Motor neuron (in vitro differentiated cells): ENCODE measurements at regions not wholly inside any gene's neighbourhood (a gene's known extent, or its start where the extent isn't known, plus 50 kb on each side); places are given as distances from the start of the nearest gene placed in this dataset.
A peak's percentile ranks its signal among the peaks of the same experiment; 100 is the strongest.

Experiments used
- ATAC-seq, 8 experiments: fragments of 200-7000 bp; cut with Tn5 transposase; replicated peaks in 6 of 8; 2 replicates each; pipeline ENCODE4 v1.8.0; 2021; ENCODE audit warnings: mild to moderate bottlenecking in 8 of 8, moderate library complexity in 8 of 8
- H3K27ac ChIP-seq, 2 donors: fragments of 250-450 bp; sonication (Bioruptor Pico); 2 replicates each; pipeline ENCODE4 v1.9.0; 2021; ENCODE audit warnings: antibody characterized with exemption in 2 of 2, mild to moderate bottlenecking in 2 of 2, moderate library complexity in 1 of 2
- H3K4me1 ChIP-seq, 2 donors: fragments of 250-450 bp; sonication (Bioruptor Pico); replicated peaks in 1 of 2; 2 replicates each; pipeline ENCODE4 v1.6.1; 2021; ENCODE audit warnings: antibody characterized with exemption in 2 of 2, mild to moderate bottlenecking in 2 of 2, moderate library complexity in 1 of 2
- H3K4me3 ChIP-seq, 5 donors: fragments of 250-450 bp; sonication (Bioruptor Pico); 2 replicates each; pipeline ENCODE4 v1.9.0; 2021; ENCODE audit warnings: antibody characterized with exemption in 5 of 5, mild to moderate bottlenecking in 5 of 5, moderate library complexity in 4 of 5
- WGBS, 10 experiments: fragments of 450-650 bp; shearing (Covaris generic); methylation state at CpG; one replicate each; pipeline ENCODE4 v1.0.0; 2022; 5-methylcytosine and 5-hydroxymethylcytosine counted together
- in situ Hi-C, 9 experiments: fragments of 400-800 bp; cut with MboI; loops; one replicate each; pipeline ENCODE4 v1.15.0; 2021; ENCODE audit warnings: low sequenced_read_pairs in 9 of 9, low pct_unique_long_range_greater_than_20kb in 2 of 9; ENCODE audit not compliant: unreplicated experiment in 9 of 9

- Histone ChIP-seq H3K4me1 (peaks cover 7 to 25% of the 10 kb centered on the region in 2 donors), H3K27ac (no peak overlapping the region), H3K4me3 (no peak overlapping the region)
- ATAC-seq, result no peak
- in situ Hi-C loops, result loop anchor here in 2 of 9 experiments (25.0 kb wide), 1 partner anchor 270 kb away; no protein-coding TSS in a partner anchor
- WGBS, 10 experiments, result 80 to 100% (median 100%) methylated on average over 1 of the region's 1 CpG; no CpG with 5 or more reads in 4 of the 10 experiments
These were observed 71.2 kb upstream of the CCN6 start for GRCh38 chr6:111982681-111983080.

GRCh38 chr6:111983193-111983592 lies 70.7 kb upstream of the CCN6 start:
- H3K4me3 ChIP-seq, result no peak overlapping the region
- no peak overlapping the region for H3K27ac ChIP-seq
- in situ Hi-C loops, result loop anchor here in 2 of 9 experiments (25.0 kb wide), 1 partner anchor 271 kb away; no protein-coding TSS in a partner anchor
- 70 to 100% (median 77%) methylated on average over 3 of the region's 3 CpGs; no CpG with 5 or more reads in 3 of the 10 experiments for whole genome bisulfite sequencing, 10 experiments
- peaks cover 7 to 24% of the 10 kb centered on the region in 2 donors for H3K4me1 ChIP-seq
- ATAC-seq, result no peak

GRCh38 chr6:111984081-111984480 lies 69.8 kb upstream of the CCN6 start:
- in situ Hi-C loops, result loop anchor here in 2 of 9 experiments (25.0 kb wide), 1 partner anchor 272 kb away; no protein-coding TSS in a partner anchor
- Histone ChIP-seq H3K4me3 (no peak overlapping the region), H3K27ac (no peak overlapping the region), H3K4me1 (peaks cover 7 to 16% of the 10 kb centered on the region in 2 donors)
- ATAC-seq, result no peak
- 75 to 100% (median 94%) methylated on average over 1 to 2 of the region's 4 CpGs; no CpG with 5 or more reads in 6 of the 10 experiments for WGBS, 10 experiments

- 62 to 93% (median 85%) methylated on average over 2 to 5 of the region's 5 CpGs for WGBS, 10 experiments
- Histone ChIP-seq H3K4me1 (peaks cover 7 to 16% of the 10 kb centered on the region in 2 donors), H3K27ac (no peak overlapping the region), H3K4me3 (no peak overlapping the region)
- in situ Hi-C loops, result loop anchor here in 2 of 9 experiments (25.0 kb wide), 1 partner anchor 272 kb away; no protein-coding TSS in a partner anchor
- ATAC-seq, result no peak
These were observed 69.2 kb upstream of the CCN6 start for GRCh38 chr6:111984516-111985201.

GRCh38 chr6:111985202-111985731 lies 68.6 kb upstream of the CCN6 start:
- ATAC-seq, result peak in 7 of 8 experiments; percentile 56 to 99 (median 94)
- in situ Hi-C loops, result loop anchor here in 2 of 9 experiments (25.0 kb wide), 1 partner anchor 273 kb away; no protein-coding TSS in a partner anchor
- no peak overlapping the region for H3K27ac ChIP-seq
- 0 to 100% (median 85%) methylated on average over 1 to 4 of the region's 4 CpGs; no CpG with 5 or more reads in 1 of the 10 experiments for WGBS, 10 experiments
- H3K4me3 ChIP-seq, result no peak overlapping the region
- H3K4me1 ChIP-seq, result peaks cover 7 to 16% of the 10 kb centered on the region in 2 donors

GRCh38 chr6:111986651-111987050 lies 67.3 kb upstream of the CCN6 start:
- in situ Hi-C loops, result loop anchor here in 2 of 9 experiments (25.0 kb wide), 1 partner anchor 274 kb away; no protein-coding TSS in a partner anchor
- 80 to 100% (median 100%) methylated on average over 1 to 3 of the region's 3 CpGs; no CpG with 5 or more reads in 2 of the 10 experiments for whole genome bisulfite sequencing, 10 experiments
- Histone ChIP-seq H3K27ac (no peak overlapping the region), H3K4me1 (peaks cover 0 to 11% of the 10 kb centered on the region in 2 donors), H3K4me3 (no peak overlapping the region)
- ATAC-seq, result no peak

- Histone ChIP-seq H3K27ac (no peak overlapping the region), H3K4me3 (no peak overlapping the region), H3K4me1 (peaks cover 0 to 12% of the 10 kb centered on the region in 2 donors)
- ATAC-seq, result peak in 3 of 8 experiments; percentile 46 to 94 (median 65)
- in situ Hi-C loops, result loop anchor here in 2 of 9 experiments (25.0 kb wide), 1 partner anchor 275 kb away; no protein-coding TSS in a partner anchor
- WGBS, 10 experiments, result 40 to 100% (median 92%) methylated on average over 1 of the region's 1 CpG; no CpG with 5 or more reads in 4 of the 10 experiments
These were observed 66.6 kb upstream of the CCN6 start for GRCh38 chr6:111987295-111987694.

- Histone ChIP-seq H3K27ac (no peak overlapping the region), H3K4me1 (peaks cover 0 to 13% of the 10 kb centered on the region in 2 donors), H3K4me3 (no peak overlapping the region)
- in situ Hi-C loops, result loop anchor here in 2 of 9 experiments (25.0 kb wide), 1 partner anchor 277 kb away; no protein-coding TSS in a partner anchor
- ATAC-seq, result no peak
- WGBS, 10 experiments, result 80 to 100% (median 100%) methylated on average over 1 to 2 of the region's 2 CpGs; no CpG with 5 or more reads in 3 of the 10 experiments
These were observed 65.0 kb upstream of the CCN6 start for GRCh38 chr6:111988926-111989325.

GRCh38 chr6:111989743-111990142 lies 64.2 kb upstream of the CCN6 start:
- WGBS, 10 experiments, result 20 to 100% (median 92%) methylated on average over 1 to 2 of the region's 2 CpGs; no CpG with 5 or more reads in 3 of the 10 experiments
- peaks cover 0 to 13% of the 10 kb centered on the region in 2 donors for H3K4me1 ChIP-seq
- in situ Hi-C loops, result loop anchor here in 4 of 9 experiments (10.0 to 25.0 kb wide), 3 partner anchors 275 to 285 kb away; no protein-coding TSS in a partner anchor
- H3K27ac ChIP-seq, result no peak overlapping the region
- no peak for ATAC-seq
- no peak overlapping the region for H3K4me3 ChIP-seq

GRCh38 chr6:111990214-111990613 lies 63.7 kb upstream of the CCN6 start:
- Histone ChIP-seq H3K4me1 (peaks cover 0 to 9% of the 10 kb centered on the region in 2 donors), H3K4me3 (no peak overlapping the region), H3K27ac (no peak overlapping the region)
- WGBS, 10 experiments, result 83 to 100% (median 90%) methylated on average over 1 to 2 of the region's 2 CpGs; no CpG with 5 or more reads in 1 of the 10 experiments
- in situ Hi-C loops, result loop anchor here in 4 of 9 experiments (10.0 to 25.0 kb wide), 3 partner anchors 275 to 285 kb away; no protein-coding TSS in a partner anchor
- ATAC-seq, result no peak

GRCh38 chr6:111992851-111993250 lies 61.1 kb upstream of the CCN6 start:
- 80 to 100% (median 100%) methylated on average over 1 to 3 of the region's 4 CpGs; no CpG with 5 or more reads in 4 of the 10 experiments for WGBS, 10 experiments
- ATAC-seq, result no peak
- Histone ChIP-seq H3K4me1 (peaks cover 18 to 19% of the 10 kb centered on the region in 2 donors), H3K4me3 (no peak overlapping the region), H3K27ac (no peak overlapping the region)
- in situ Hi-C loops, result loop anchor here in 4 of 9 experiments (10.0 to 25.0 kb wide), 3 partner anchors 278 to 288 kb away; no protein-coding TSS in a partner anchor

- Histone ChIP-seq H3K4me3 (no peak overlapping the region), H3K27ac (no peak overlapping the region), H3K4me1 (peaks cover 21 to 23% of the 10 kb centered on the region in 2 donors)
- no peak for ATAC-seq
- in situ Hi-C loops, result loop anchor here in 4 of 9 experiments (10.0 to 25.0 kb wide), 3 partner anchors 279 to 289 kb away; no protein-coding TSS in a partner anchor
- 0 to 94% (median 79%) methylated on average over 1 to 6 of the region's 6 CpGs; no CpG with 5 or more reads in 1 of the 10 experiments for WGBS, 10 experiments
These were observed 60.6 kb upstream of the CCN6 start for GRCh38 chr6:111993342-111993741.
